MM.1S (cell line): ENCODE measurements at regions not wholly inside any gene's neighbourhood (a gene's known extent, or its start where the extent isn't known, plus 50 kb on each side); places are given as distances from the start of the nearest gene placed in this dataset.

Experiments used
- CTCF ChIP-seq: fragments of 300-600 bp; sonication (generic); IDR thresholded peaks from 2 replicates; pipeline ENCODE4 v1.5.1; 2016; ENCODE audit warnings: antibody characterized with exemption, low read length, mixed read lengths
- EZH2 ChIP-seq: fragments of 300-600 bp; sonication (generic); optimal IDR thresholded peaks from 2 replicates; pipeline ENCODE3; 2017; ENCODE audit warnings: low read depth, mild to moderate bottlenecking, antibody characterized with exemption, low read length, mixed read lengths

DNA sequence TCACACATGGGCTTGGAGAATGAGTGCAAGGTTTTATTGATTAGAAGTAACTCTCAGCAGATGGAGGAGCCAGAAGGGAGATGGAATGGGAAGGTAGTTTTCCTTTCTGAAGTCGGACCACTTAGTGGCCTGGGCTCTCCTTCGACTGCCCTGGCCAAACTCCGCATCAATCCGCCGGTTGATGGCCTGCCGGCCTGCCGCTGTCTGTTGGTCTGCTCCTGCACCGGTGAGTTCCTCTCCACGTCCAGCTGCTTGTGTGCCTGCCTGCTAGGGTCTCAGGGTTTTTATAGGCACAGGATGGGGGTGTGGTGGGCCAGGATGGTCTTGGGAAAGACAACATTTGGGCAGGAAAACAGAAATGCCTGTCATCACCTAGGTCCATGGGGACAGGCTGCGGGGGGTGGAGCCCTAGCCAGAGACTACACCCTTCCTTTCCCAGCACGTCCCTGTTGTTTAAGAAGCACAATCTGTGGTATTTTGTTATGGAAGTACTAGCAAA, 837.0 kb downstream of the PDCD6IP start:
- no peak for TF ChIP-seq EZH2
- TF ChIP-seq CTCF = no peak
